HCT116 (cell line): ENCODE measurements at regions not wholly inside any gene's neighbourhood (a gene's known extent, or its start where the extent isn't known, plus 50 kb on each side); places are given as distances from the start of the nearest gene placed in this dataset.

ENCODE experiments used
- ATAC-seq: fragments of 200-7000 bp; cut with Tn5 transposase; 2 replicates; pipeline ENCODE4 v1.9.1; 2020; ENCODE audit warnings: mild to moderate bottlenecking, moderate library complexity
- BruUV-seq: library from RNA; stranded (reverse); fragments of 400-500 nt; replicated peaks from 2 replicates; lab custom pipeline; 2021; lab: Mats Ljungman, UMichigan
- CTCF ChIA-PET: fragments of 300-600 bp; sonication (Branson Sonifier 250); formaldehyde crosslinking; loops from one replicate; lab custom pipeline; 2021; ENCODE audit warnings: antibody characterized with exemption; lab: Charles Lee
- POLR2A ChIA-PET: fragments of 300-600, 350-600 bp; sonication (Branson Sonifier 250); formaldehyde crosslinking; loops from one replicate; lab custom pipeline; 2021; ENCODE audit warnings: antibody characterized with exemption; lab: Charles Lee
- RAD21 ChIA-PET, 2 experiments: fragments of 300-600 bp; sonication (Branson Sonifier 250); formaldehyde crosslinking; loops; one replicate each; lab custom pipeline; 2023; ENCODE audit warnings: low total read pairs in 2 of 2; ENCODE audit not compliant: uncharacterized antibody in 2 of 2, unreplicated experiment in 2 of 2, low non-redundant PET in 1 of 2; lab: Charles Lee
- DNase-seq: peaks from one replicate; pipeline ENCODE4 v3.0.0-alpha.2; 2010; ENCODE audit warnings: low read depth, low spot score
- H2AFZ ChIP-seq: fragments of 200-600 bp; shearing (Covaris generic), sonication (generic); 2 replicates; pipeline ENCODE4 v1.6.1; 2017; ENCODE audit warnings: low read depth, mixed run types, mixed read lengths, antibody characterized with exemption, low read length; ENCODE audit not compliant: poor library complexity, severe bottlenecking
- H3K27ac ChIP-seq: 2 replicates; pipeline ENCODE4 v1.5.1; 2012; ENCODE audit warnings: low read depth, low read length
- H3K27me3 ChIP-seq: fragments of 200-600 bp; sonication (generic); 2 replicates; pipeline ENCODE4 v1.6.1; 2016; ENCODE audit warnings: mixed run types, low read length, mixed read lengths; ENCODE audit not compliant: insufficient read depth
- H3K36me3 ChIP-seq, 2 experiments: fragments of 200-500 bp in 1 of 2; fragments of 200-600 bp in 1 of 2; sonication (Bioruptor generic) in 1 of 2; sonication (generic) in 1 of 2; 2 replicates each; pipeline versions ENCODE4 v1.5.1 to v1.6.1; 2014 to 2016; ENCODE audit warnings: low read length in 2 of 2, inconsistent platforms in 1 of 2, mixed read lengths in 1 of 2, mixed run types in 1 of 2; ENCODE audit not compliant: insufficient read depth in 2 of 2, control insufficient read depth in 1 of 2
- H3K4me1 ChIP-seq, 2 experiments: fragments of 200-600 bp in 1 of 2; sonication (generic) in 1 of 2; 2 replicates each; pipeline versions ENCODE4 v1.5.1 to v1.6.1; 2012 to 2017; ENCODE audit warnings: low read length in 2 of 2, inconsistent platforms in 1 of 2, mild to moderate bottlenecking in 1 of 2, mixed read lengths in 1 of 2, mixed run types in 1 of 2, moderate library complexity in 1 of 2; ENCODE audit not compliant: insufficient read depth in 2 of 2, control insufficient read depth in 1 of 2
- H3K4me2 ChIP-seq: fragments of 200-600 bp; sonication (generic); 2 replicates; pipeline ENCODE4 v1.6.1; 2017; ENCODE audit warnings: mixed run types, low read length, mixed read lengths
- H3K4me3 ChIP-seq, 2 experiments: fragments of 200-600 bp in 1 of 2; sonication (generic) in 1 of 2; replicated peaks in 1 of 2; 2 replicates each; pipeline ENCODE4 v1.5.1; 2011 to 2016; ENCODE audit warnings: low read length in 2 of 2, control low read depth in 1 of 2, low read depth in 1 of 2, mild to moderate bottlenecking in 1 of 2, mixed read lengths in 1 of 2, mixed run types in 1 of 2
- H3K79me2 ChIP-seq: fragments of 200-600 bp; sonication (generic); 2 replicates; pipeline ENCODE4 v1.6.1; 2017; ENCODE audit warnings: mild to moderate bottlenecking, mixed run types, low read length, moderate library complexity, mixed read lengths; ENCODE audit not compliant: insufficient read depth
- H3K9ac ChIP-seq: fragments of 200-600 bp; sonication (generic); 2 replicates; pipeline ENCODE4 v1.6.1; 2016; ENCODE audit warnings: low read length, mixed read lengths
- H3K9me2 ChIP-seq: fragments of 200-600 bp; sonication (generic), shearing (Covaris generic); 2 replicates; pipeline ENCODE4 v1.6.1; 2017; ENCODE audit warnings: mixed run types, mild to moderate bottlenecking, moderate library complexity; ENCODE audit not compliant: insufficient read depth
- H3K9me3 ChIP-seq, 2 experiments: fragments of 200-500 bp in 1 of 2; fragments of 200-600 bp in 1 of 2; sonication (Bioruptor generic) in 1 of 2; sonication (generic) in 1 of 2; 2 replicates each; pipeline ENCODE4 v1.6.1; 2014 to 2017; ENCODE audit warnings: low read length in 2 of 2, mixed read lengths in 2 of 2, inconsistent platforms in 1 of 2, low read depth in 1 of 2, mild to moderate bottlenecking in 1 of 2, mixed run types in 1 of 2, moderate library complexity in 1 of 2; ENCODE audit not compliant: control insufficient read depth in 1 of 2, insufficient read depth in 1 of 2
- H4K20me1 ChIP-seq: fragments of 200-600 bp; sonication (generic), shearing (Covaris generic); 2 replicates; pipeline ENCODE4 v1.6.1; 2017; ENCODE audit warnings: mixed run types, mild to moderate bottlenecking, moderate library complexity; ENCODE audit not compliant: insufficient read depth
- CEBPB ChIP-seq: IDR thresholded peaks from 2 replicates; pipeline ENCODE4 v1.6.1; 2012; ENCODE audit warnings: low read depth
- ELF1 ChIP-seq: IDR thresholded peaks from 2 replicates; pipeline ENCODE4 v1.6.1; 2012; ENCODE audit warnings: low read depth, borderline replicate concordance
- FOSL1 ChIP-seq: IDR thresholded peaks from 2 replicates; pipeline ENCODE4 v1.6.1; 2012; ENCODE audit warnings: low read depth
- POLR2AphosphoS5 ChIP-seq: IDR thresholded peaks from 2 replicates; pipeline ENCODE4 v1.6.1; 2011; ENCODE audit warnings: mild to moderate bottlenecking, low read depth, low read length, moderate library complexity
- RAD21 ChIP-seq: IDR thresholded peaks from 2 replicates; pipeline ENCODE4 v1.6.1; 2012; ENCODE audit warnings: low read depth, mild to moderate bottlenecking
- SIN3A ChIP-seq: IDR thresholded peaks from 2 replicates; pipeline ENCODE4 v1.6.1; 2012; ENCODE audit warnings: low read depth
- SRF ChIP-seq: IDR thresholded peaks from 2 replicates; pipeline ENCODE4 v1.6.1; 2012; ENCODE audit warnings: low read depth
- TCF7L2 ChIP-seq: IDR thresholded peaks from 2 replicates; pipeline ENCODE4 v1.7.0; 2011; ENCODE audit warnings: borderline replicate concordance, inconsistent platforms; ENCODE audit not compliant: insufficient read depth, insufficient read length; ENCODE audit errors: extremely low read depth
- YY1 ChIP-seq: IDR thresholded peaks from 2 replicates; pipeline ENCODE4 v1.6.1; 2011; ENCODE audit warnings: low read length, low read depth, moderate library complexity, mild to moderate bottlenecking; ENCODE audit not compliant: insufficient replicate concordance; ENCODE audit errors: extremely low read depth
- ZNF274 ChIP-seq: fragments of 200-500 bp; sonication (Bioruptor generic); IDR thresholded peaks from 2 replicates; pipeline ENCODE4 v1.6.1; 2014; ENCODE audit warnings: mild to moderate bottlenecking, low read depth, low read length, inconsistent platforms
- intact Hi-C: fragments of 100-400 bp; cut with micrococcal nuclease; formaldehyde crosslinking; loops from 2 replicates; pipeline ENCODE4 v1.10.0; 2022
- TF ChIP-seq, protein P1 (sequence below): IDR thresholded peaks from 2 replicates; pipeline ENCODE4 v1.6.1; 2012
- TF ChIP-seq, protein P2 (sequence below), 3 experiments: fragments of 200-600 bp in 1 of 3; sonication (generic) in 1 of 3; IDR thresholded peaks in 2 of 3; conservative IDR thresholded peaks in 1 of 3; 2 replicates each; pipeline ENCODE4 v1.5.1; 2012 to 2017; ENCODE audit warnings: low read depth in 2 of 3, low read length in 2 of 3, antibody characterized with exemption in 1 of 3, borderline replicate concordance in 1 of 3, control low read depth in 1 of 3, mild to moderate bottlenecking in 1 of 3, mixed read lengths in 1 of 3, mixed run types in 1 of 3, moderate library complexity in 1 of 3; ENCODE audit not compliant: insufficient read depth in 1 of 3
- TF ChIP-seq, protein P3 (sequence below): IDR thresholded peaks from 2 replicates; pipeline ENCODE4 v1.6.1; 2012
- TF ChIP-seq, protein P4 (sequence below): IDR thresholded peaks from 2 replicates; pipeline ENCODE4 v1.6.1; 2012; ENCODE audit warnings: low read depth

DNA sequence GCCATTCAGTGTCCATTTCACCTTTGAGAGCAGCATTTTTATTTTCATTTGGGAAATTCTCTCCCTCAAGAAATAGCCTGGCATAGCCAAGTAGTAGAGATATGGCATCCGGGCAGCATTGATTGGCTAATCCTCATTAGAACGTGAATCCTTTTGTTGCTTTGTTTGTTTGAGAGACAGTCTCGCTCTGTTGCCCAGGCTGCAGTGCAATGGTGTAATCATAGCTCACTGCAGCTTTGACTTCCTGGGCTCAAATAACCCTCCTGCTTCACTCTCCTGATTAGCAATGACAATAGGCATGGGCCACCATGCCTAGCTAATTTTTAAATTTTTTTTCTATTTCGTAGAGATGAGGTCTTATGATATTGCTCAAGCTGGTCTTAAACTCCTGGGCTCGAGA lies 1174.9 kb upstream of the AUTS2 start:
- Histone ChIP-seq H3K9me2 (no peaks in the 10 kb centered on the region), H3K36me3 (no peaks in the 10 kb centered on the region), H3K9me3 (peaks cover 0 to 16% of the 10 kb centered on the region in 2 experiments; a peak in 2 of 4 replicates), H3K27me3 (no peaks in the 10 kb centered on the region), H3K9ac (no peak overlapping the region), H3K79me2 (no peaks in the 10 kb centered on the region), H3K4me3 (no peak overlapping the region), H3K4me1 (no peaks in the 10 kb centered on the region), H3K4me2 (no peak overlapping the region), H2AFZ (no peak overlapping the region), H3K27ac (no peak overlapping the region), H4K20me1 (no peaks in the 10 kb centered on the region)
- ATAC-seq = no peak
- POLR2A ChIA-PET = no interaction called here
- no peak for DNase-seq
- no peak for TF ChIP-seq ELF1
- TF ChIP-seq CEBPB = no peak
- no peak for TF ChIP-seq ZNF274
- TF ChIP-seq, protein P1, sequence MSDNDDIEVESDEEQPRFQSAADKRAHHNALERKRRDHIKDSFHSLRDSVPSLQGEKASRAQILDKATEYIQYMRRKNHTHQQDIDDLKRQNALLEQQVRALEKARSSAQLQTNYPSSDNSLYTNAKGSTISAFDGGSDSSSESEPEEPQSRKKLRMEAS = no peak
- RAD21 ChIA-PET = no interaction called here
- CTCF ChIA-PET = no interaction called here
- BruUV-seq = no TSS peak
- intact Hi-C loops = no loop called here

DNA sequence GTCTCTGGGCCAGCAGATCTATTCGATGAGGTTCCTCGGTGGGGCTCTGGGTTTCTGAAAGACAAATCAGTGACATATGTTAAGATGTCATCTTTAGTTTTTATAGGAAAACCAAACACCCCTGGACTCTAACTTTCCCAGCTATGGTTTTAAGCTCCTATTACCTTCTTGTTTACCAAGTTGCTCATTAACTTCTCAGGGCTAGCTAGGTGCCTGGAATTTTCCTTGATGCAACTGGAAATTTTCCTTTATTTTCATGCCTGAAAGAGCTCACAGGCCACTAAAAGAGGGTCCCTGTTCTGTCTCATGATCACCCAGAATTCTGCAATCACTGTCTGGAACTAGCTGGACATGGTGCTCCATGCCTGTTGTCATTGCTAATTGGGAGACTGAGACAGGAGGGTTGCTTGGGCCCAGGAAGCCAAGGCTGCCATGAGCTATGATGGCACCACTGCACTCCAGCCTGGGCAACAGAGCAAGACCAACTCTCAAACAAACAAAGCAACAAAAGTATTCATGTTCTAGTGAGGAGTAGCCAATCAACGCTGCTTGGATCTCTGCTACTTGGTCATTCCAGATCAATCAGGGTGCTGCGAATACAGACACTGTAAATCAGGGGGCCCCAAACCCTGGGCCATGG lies 1173.5 kb upstream of the AUTS2 start:
- Histone ChIP-seq H4K20me1 (no peaks in the 10 kb centered on the region), H3K36me3 (no peaks in the 10 kb centered on the region), H3K9me3 (peaks cover 0 to 9% of the 10 kb centered on the region in 2 experiments; a peak in 2 of 4 replicates), H3K27me3 (no peaks in the 10 kb centered on the region), H3K9ac (no peak overlapping the region), H2AFZ (no peak overlapping the region), H3K4me1 (no peaks in the 10 kb centered on the region), H3K9me2 (no peaks in the 10 kb centered on the region), H3K79me2 (no peaks in the 10 kb centered on the region), H3K4me2 (no peak overlapping the region), H3K27ac (no peak overlapping the region), H3K4me3 (no peak overlapping the region)
- BruUV-seq = no TSS peak
- POLR2A ChIA-PET = no interaction called here
- no peak for ATAC-seq
- RAD21 ChIA-PET = no interaction called here
- CTCF ChIA-PET = no interaction called here
- intact Hi-C loops = no loop called here
- no peak for DNase-seq
- TF ChIP-seq, protein P2, sequence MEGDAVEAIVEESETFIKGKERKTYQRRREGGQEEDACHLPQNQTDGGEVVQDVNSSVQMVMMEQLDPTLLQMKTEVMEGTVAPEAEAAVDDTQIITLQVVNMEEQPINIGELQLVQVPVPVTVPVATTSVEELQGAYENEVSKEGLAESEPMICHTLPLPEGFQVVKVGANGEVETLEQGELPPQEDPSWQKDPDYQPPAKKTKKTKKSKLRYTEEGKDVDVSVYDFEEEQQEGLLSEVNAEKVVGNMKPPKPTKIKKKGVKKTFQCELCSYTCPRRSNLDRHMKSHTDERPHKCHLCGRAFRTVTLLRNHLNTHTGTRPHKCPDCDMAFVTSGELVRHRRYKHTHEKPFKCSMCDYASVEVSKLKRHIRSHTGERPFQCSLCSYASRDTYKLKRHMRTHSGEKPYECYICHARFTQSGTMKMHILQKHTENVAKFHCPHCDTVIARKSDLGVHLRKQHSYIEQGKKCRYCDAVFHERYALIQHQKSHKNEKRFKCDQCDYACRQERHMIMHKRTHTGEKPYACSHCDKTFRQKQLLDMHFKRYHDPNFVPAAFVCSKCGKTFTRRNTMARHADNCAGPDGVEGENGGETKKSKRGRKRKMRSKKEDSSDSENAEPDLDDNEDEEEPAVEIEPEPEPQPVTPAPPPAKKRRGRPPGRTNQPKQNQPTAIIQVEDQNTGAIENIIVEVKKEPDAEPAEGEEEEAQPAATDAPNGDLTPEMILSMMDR (IDR thresholded peaks at IDR 0.05 in 2 of 3, conservative IDR thresholded peaks at IDR 0.05 in 1 of 3; ENCODE audit: borderline replicate concordance in 1 of 3, insufficient read depth in 1 of 3, low read depth in 2 of 3, low read length in 2 of 3) = no peak
- TF ChIP-seq, protein P1 = no peak
- TF ChIP-seq TCF7L2 (no peak), SIN3A (no peak), FOSL1 (no peak), YY1 (no peak), RAD21 (no peak), SRF (no peak), POLR2AphosphoS5 (no peak)
- TF ChIP-seq, protein P3, sequence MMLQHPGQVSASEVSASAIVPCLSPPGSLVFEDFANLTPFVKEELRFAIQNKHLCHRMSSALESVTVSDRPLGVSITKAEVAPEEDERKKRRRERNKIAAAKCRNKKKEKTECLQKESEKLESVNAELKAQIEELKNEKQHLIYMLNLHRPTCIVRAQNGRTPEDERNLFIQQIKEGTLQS = no peak
- TF ChIP-seq, protein P4, sequence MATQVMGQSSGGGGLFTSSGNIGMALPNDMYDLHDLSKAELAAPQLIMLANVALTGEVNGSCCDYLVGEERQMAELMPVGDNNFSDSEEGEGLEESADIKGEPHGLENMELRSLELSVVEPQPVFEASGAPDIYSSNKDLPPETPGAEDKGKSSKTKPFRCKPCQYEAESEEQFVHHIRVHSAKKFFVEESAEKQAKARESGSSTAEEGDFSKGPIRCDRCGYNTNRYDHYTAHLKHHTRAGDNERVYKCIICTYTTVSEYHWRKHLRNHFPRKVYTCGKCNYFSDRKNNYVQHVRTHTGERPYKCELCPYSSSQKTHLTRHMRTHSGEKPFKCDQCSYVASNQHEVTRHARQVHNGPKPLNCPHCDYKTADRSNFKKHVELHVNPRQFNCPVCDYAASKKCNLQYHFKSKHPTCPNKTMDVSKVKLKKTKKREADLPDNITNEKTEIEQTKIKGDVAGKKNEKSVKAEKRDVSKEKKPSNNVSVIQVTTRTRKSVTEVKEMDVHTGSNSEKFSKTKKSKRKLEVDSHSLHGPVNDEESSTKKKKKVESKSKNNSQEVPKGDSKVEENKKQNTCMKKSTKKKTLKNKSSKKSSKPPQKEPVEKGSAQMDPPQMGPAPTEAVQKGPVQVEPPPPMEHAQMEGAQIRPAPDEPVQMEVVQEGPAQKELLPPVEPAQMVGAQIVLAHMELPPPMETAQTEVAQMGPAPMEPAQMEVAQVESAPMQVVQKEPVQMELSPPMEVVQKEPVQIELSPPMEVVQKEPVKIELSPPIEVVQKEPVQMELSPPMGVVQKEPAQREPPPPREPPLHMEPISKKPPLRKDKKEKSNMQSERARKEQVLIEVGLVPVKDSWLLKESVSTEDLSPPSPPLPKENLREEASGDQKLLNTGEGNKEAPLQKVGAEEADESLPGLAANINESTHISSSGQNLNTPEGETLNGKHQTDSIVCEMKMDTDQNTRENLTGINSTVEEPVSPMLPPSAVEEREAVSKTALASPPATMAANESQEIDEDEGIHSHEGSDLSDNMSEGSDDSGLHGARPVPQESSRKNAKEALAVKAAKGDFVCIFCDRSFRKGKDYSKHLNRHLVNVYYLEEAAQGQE = no peak
